ENCODE measurements at regions not wholly inside any gene's neighbourhood (a gene's known extent, or its start where the extent isn't known, plus 50 kb on each side); places are given as distances from the start of the nearest gene placed in this dataset.

GRCh38 chr6:22873513-22874136 is 304.3 kb downstream of the HDGFL1 start:
- TF ChIP-seq CTCF (IDR thresholded peaks at IDR 0.05) (no peak), POLR2AphosphoS5 (IDR thresholded peaks at IDR 0.05) (no peak), EP300 (IDR thresholded peaks at IDR 0.05) (no peak), POLR2A (IDR thresholded peaks at IDR 0.05) (no peak)
- H3K9me3 ChIP-seq: no peaks in the 10 kb centered on the region
- no peak overlapping the region for H3K4me3 ChIP-seq
- H3K36me3 ChIP-seq: no peaks in the 10 kb centered on the region
- WGBS, 5 donors: 65 to 80% (median 79%) methylated on average over 4 of the region's 4 CpGs
- peaks cover 0 to 21% (median 6%) of the 10 kb centered on the region in 4 donors for H3K4me1 ChIP-seq
- no peak overlapping the region for H3K27ac ChIP-seq
- peak in 1 of 2 donors; percentile 23 for DNase-seq
- H3K27me3 ChIP-seq: no peaks in the 10 kb centered on the region
- intact Hi-C loops (cut with DNase I; ENCODE audit: low total_unique reads): no loop called here

GRCh38 chr6:22875845-22876244 is 306.5 kb downstream of the HDGFL1 start:
- Histone ChIP-seq H3K4me3 (no peak overlapping the region), H3K4me1 (peaks cover 0 to 28% (median 9%) of the 10 kb centered on the region in 4 donors), H3K27me3 (no peaks in the 10 kb centered on the region), H3K9me3 (no peaks in the 10 kb centered on the region), H3K36me3 (no peaks in the 10 kb centered on the region), H3K27ac (no peak overlapping the region)
- 90 to 98% (median 96%) methylated on average over 2 of the region's 2 CpGs for WGBS, 5 donors
- intact Hi-C loops (cut with DNase I; ENCODE audit: low total_unique reads): no loop called here
- TF ChIP-seq POLR2A (IDR thresholded peaks at IDR 0.05): no peak
- TF ChIP-seq CTCF (IDR thresholded peaks at IDR 0.05): no peak
- no peak for TF ChIP-seq EP300 (IDR thresholded peaks at IDR 0.05)
- TF ChIP-seq POLR2AphosphoS5 (IDR thresholded peaks at IDR 0.05): no peak
- DNase-seq: no peak

GRCh38 chr6:22878324-22878701 is 308.9 kb downstream of the HDGFL1 start:
- Histone ChIP-seq H3K4me1 (peaks cover 7 to 48% (median 20%) of the 10 kb centered on the region in 4 donors), H3K27ac (no peak overlapping the region), H3K27me3 (no peaks in the 10 kb centered on the region), H3K36me3 (no peaks in the 10 kb centered on the region), H3K9me3 (no peaks in the 10 kb centered on the region), H3K4me3 (no peak overlapping the region)
- intact Hi-C loops (cut with DNase I; ENCODE audit: low total_unique reads): no loop called here
- 60 to 69% (median 66%) methylated on average over 3 of the region's 3 CpGs for WGBS, 5 donors
- DNase-seq: no peak
- TF ChIP-seq POLR2A (IDR thresholded peaks at IDR 0.05): no peak
- no peak for TF ChIP-seq POLR2AphosphoS5 (IDR thresholded peaks at IDR 0.05)
- TF ChIP-seq CTCF (IDR thresholded peaks at IDR 0.05): no peak
- no peak for TF ChIP-seq EP300 (IDR thresholded peaks at IDR 0.05)

- Histone ChIP-seq H3K9me3 (no peaks in the 10 kb centered on the region), H3K36me3 (no peaks in the 10 kb centered on the region), H3K27me3 (no peaks in the 10 kb centered on the region), H3K4me3 (no peak overlapping the region), H3K27ac (no peak overlapping the region), H3K4me1 (peaks cover 7 to 44% (median 20%) of the 10 kb centered on the region in 4 donors)
- WGBS, 5 donors: 79 to 97% (median 95%) methylated on average over 1 of the region's 1 CpG
- TF ChIP-seq CTCF (IDR thresholded peaks at IDR 0.05) (no peak), POLR2A (IDR thresholded peaks at IDR 0.05) (no peak), EP300 (IDR thresholded peaks at IDR 0.05) (no peak)
- intact Hi-C loops (cut with DNase I; ENCODE audit: low total_unique reads): no loop called here
- DNase-seq: no peak
Observed at GRCh38 chr6:22878706-22879105, 309.3 kb downstream of the HDGFL1 start.

Measured in stomach (tissue), 8 donors.